ENCODE measurements at regions not wholly inside any gene's neighbourhood (a gene's known extent, or its start where the extent isn't known, plus 50 kb on each side); places are given as distances from the start of the nearest gene placed in this dataset.

DNA sequence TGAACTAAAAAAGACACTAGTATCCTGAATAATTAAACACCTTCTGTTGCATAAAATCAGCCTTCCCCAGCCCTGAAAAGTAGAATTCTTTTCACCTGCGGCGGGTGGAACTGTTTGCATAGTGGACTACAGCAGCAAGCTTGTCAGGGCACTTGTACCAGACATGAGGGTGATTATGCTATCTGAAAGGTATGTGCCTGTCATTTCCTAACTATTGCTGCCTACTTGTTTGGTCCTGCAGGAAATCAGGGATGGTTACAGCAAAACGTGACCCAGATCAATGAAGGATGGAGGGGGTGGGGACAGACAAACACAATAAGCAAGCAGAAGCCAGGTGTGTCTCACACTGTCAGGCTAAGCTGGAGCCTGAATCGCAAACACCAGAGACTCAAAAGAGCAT, 385.6 kb downstream of the MLLT3 start:
- TF ChIP-seq, protein P1, sequence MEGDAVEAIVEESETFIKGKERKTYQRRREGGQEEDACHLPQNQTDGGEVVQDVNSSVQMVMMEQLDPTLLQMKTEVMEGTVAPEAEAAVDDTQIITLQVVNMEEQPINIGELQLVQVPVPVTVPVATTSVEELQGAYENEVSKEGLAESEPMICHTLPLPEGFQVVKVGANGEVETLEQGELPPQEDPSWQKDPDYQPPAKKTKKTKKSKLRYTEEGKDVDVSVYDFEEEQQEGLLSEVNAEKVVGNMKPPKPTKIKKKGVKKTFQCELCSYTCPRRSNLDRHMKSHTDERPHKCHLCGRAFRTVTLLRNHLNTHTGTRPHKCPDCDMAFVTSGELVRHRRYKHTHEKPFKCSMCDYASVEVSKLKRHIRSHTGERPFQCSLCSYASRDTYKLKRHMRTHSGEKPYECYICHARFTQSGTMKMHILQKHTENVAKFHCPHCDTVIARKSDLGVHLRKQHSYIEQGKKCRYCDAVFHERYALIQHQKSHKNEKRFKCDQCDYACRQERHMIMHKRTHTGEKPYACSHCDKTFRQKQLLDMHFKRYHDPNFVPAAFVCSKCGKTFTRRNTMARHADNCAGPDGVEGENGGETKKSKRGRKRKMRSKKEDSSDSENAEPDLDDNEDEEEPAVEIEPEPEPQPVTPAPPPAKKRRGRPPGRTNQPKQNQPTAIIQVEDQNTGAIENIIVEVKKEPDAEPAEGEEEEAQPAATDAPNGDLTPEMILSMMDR (IDR thresholded peaks at IDR 0.05) = no peak
- no peak for TF ChIP-seq EZH2 (IDR thresholded peaks at IDR 0.05; ENCODE audit: borderline replicate concordance, insufficient read depth, low read depth, low read length, poor library complexity, severe bottlenecking)

Measured in B cell (primary cell).